ENCODE measurements at regions not wholly inside any gene's neighbourhood (a gene's known extent, or its start where the extent isn't known, plus 50 kb on each side); places are given as distances from the start of the nearest gene placed in this dataset.
"Not testable (repeated sequence)": the region's sequence is repeated elsewhere in the genome, so short reads cannot be mapped to it uniquely, and the experiment has no call there.

DNA sequence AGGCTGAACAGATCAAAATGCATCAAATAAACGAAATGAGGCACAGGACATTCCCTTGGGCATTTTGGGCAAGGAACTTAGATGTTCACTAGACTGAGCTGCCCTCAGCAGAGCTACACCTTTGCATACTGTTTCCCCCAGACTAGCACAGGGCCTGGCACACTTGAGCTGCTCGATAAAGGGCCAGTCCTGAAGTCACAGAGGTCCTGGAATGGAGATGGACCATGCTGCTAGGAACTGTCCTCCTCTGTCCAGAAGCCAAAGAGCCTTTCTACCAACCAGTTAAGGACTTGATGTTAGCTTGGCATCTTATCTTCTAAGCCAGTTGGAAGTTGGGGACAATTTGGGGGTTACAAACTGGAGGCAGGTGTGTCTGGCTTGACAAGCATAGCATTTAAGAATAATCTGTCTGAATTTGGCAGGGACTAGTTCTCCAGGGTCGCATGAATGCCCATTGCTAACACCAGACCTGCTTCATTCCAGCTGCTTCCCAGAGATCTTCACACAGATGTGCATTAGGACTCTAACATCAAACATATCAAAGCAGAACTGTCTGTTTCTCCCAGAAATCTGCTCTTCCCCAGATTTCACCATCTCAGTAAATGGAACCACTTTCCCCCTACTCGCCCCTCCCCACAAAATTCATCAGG lies 152.2 kb upstream of the PDE1C start:
- no peak for FAIRE-seq

DNA sequence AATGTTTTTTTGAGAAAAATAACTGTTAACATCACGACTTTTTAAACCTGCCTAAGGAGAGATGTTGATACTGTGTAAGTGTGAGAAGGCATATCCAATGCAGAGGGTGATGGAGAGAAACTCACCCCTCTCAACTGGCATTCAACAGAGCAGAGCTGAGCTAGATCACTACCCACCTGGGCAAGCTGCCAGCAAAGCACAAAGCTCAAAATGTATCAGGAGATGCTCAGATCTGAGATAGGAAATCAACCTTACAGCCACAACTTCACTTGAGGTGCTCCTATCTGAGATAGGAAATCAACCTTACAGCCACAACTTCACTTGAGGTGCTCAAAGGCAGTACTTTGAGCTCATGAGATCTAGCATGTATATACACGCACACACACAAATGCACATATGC lies 151.5 kb upstream of the PDE1C start:
- FAIRE-seq = no peak

DNA sequence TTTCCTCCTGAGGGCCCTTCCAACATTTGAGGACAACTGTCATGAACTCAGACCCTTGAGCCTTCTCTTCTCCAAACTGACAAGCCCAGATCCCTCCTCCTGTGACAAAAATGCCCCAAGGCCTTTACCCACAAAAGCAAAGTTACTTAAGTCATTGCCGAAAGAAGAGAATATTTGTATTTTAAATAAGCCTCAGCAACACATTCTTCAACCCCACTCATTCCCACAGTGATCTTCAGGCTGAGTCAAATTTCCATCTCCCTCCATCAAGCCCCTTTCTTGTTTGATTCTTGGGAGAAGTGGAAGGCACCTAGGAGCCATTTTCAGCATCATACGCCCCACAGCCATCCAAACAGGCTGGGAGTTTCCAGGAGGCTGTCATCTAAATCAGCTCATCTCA lies 150.8 kb upstream of the PDE1C start:
- FAIRE-seq = no peak

DNA sequence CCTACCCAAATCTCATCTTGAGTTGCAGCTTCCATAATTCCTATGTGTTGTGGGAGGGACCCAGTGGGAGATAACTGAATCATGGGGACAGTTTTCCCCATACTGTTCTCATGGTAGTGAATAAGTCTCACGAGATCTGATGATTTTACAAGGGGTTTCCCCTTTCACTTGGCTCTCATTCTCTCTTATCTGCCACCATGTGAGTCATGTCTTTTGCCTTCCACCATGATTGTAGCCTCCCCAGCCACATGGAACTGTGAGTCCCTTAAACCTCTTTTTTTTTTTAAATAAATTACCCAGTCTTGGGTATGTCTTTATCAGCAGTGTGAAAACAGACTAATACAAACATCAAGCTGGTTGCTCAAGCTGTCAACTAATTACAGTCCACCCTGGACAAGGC lies 149.6 kb upstream of the PDE1C start:
- FAIRE-seq = not testable (repeated sequence)

DNA sequence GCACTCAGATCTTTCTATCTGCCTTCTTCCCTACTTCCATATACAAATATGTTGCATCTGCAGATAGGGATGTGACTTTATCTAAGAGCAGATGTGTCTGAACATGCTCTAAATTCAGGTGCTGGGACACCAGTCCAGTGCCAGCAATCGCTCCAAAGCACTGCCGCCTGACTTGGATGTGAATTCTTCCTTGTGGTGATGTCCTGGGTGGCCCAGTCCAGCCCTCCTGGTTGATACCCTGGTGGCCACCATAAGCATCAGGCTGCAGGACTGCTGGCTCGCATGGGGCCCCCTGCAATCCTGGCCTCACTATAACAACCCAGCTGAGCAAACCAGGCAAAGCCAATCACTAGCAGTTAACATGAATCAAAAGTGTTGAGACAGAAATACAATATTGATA lies 149.2 kb upstream of the PDE1C start:
- FAIRE-seq = no peak

DNA sequence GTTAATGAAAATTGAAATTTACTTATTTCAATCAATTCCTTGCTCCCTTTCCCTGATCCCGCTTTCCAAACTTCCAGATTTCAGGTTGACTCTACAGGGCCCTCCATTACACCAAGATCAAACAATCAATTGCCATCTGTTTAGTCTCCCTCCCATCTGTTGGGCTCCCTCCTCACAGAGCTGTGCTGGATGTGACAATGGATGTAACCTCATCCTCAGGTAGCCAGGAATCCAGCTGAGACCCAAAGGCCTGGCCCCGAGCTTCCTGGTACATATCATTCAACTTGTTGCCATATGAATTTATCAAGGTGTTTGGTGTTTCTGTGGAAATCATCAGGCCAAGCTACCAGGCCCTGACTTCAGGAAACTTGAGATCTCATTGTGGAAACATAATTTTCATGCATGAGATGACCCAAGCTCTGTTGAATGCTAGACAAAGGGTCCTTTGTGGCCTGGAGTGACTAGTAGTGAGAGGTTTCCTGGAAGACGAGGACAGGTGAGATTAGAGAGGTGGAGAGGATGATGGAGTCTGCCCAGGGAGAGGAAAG lies 148.6 kb upstream of the PDE1C start:
- no peak for FAIRE-seq

DNA sequence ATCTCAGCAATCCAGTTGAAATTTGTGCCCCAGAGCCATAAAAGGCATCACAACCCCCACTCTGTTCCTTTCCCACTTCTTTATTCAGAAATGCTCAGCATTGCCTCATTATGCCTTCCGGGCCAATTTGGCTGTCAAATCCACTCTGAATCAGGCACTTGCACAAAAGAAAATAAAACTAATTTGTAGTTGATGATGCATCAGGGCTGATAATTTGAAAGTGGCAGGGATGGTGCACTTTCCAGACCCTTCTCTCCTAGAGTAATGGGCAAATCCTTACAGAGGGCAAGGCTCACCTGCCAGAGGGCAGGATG lies 147.9 kb upstream of the PDE1C start:
- no peak for FAIRE-seq

DNA sequence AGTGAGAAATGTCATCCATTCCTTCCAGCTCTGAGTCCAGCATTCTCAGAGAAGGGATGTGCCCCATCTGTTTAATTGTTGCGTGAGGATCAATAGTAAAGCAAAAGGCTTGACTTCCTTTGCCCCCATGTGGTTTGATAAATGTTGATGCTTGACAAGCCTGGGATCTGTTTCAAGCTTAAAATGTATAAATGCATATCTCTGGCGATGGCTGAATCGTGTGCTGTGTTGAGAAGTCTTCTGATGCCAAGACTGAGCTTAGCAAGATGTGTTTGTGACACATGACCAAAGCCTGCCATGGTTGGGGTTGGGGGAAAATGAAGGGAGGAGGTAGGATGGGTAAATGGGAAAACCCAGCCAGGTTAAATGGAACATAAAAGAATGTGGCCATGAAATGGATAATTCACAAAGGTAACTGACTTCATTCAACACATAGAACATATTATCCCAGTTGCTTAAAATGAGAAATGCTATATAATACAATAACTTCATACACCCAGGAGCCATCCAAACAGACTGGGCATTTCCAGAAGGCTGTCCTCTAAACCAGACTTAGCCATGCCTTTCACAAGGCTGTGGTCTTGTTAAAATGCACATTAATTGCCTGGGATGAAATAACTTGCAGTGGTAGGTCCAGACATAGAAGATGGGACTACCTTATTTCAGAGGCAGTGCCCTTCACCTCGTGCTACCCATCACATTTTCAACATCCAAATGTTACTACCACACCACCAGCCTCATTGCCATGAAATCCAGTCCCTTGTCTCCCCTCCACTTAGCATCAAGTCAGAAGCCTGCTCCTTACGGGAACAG lies 147.3 kb upstream of the PDE1C start:
- no peak for FAIRE-seq

DNA sequence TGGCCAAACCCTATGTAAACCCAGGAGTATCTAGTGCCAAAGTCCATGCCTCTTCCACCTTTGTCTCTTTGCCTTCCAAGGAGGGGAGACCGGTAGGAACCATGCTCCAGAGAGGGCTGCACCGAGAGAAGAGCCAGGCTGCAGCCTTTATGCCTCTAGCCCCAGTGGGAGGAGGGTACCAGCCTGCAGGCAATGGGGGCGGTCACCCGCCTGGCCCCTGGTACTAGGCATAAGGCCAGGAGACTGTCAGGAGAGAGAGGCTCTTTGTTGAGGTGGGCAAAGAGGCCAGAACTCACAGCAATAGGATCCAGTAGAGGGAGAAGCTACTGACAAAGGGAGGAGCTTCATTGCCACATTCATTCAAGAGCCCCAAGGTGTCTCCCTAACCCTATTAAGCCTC lies 146.6 kb upstream of the PDE1C start:
- no peak for FAIRE-seq

DNA sequence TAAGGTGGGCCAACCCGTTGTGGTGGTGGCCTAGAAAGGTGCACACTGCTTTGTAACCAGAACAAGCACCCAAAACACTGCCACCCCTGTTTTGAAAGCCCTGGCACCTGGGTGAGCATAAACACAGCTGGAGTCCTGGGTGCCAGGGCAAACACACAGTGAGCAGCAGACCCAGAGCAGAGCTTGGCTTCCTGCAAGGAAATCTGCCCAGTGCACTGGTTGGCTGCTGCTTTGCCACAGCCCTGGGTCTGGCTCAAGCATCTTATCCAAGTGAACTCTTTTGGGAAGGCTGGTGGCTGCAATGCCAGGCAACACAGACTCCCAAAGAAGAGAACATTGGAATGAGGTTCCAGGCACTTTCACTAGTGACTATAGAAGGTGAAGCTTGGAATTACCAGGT lies 145.5 kb upstream of the PDE1C start:
- no peak for FAIRE-seq

DNA sequence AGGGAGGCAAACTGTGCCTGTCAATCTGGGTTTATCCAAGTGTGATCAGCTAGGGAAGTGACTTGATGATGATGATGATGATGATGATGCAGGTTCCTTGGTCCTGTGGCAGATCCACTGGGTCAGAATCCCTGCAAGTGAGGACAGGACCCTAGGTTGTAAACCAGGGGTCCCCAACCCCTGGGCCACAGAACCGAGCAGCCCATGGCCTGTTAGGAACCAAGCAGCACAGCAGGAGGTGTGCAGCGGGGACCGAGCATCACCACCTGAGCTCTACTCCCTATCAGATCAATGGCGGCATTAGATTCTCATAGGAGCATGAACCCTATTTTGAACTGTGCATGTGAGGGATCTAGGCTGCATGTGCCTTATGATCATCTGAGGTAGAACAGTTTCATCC lies 144.7 kb upstream of the PDE1C start:
- no peak for FAIRE-seq

DNA sequence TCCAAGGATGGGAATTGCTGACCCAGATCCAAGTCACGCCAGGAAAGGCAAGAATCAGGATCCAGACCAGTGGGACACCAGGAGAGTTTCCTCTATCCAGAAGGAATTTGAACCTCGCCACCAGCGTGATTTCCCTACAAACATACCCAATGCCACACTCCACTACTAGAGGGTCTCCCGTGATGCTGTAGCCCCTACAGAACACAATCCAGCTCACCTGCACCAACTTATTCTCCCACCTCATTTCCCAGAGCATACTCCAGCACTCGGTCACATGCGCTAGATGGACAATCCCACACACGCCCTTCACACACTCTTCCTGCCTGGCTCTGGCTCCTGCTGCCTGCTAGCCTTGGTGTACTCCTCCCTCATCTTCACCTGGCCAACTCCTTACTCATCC lies 142.1 kb upstream of the PDE1C start:
- FAIRE-seq = no peak

DNA sequence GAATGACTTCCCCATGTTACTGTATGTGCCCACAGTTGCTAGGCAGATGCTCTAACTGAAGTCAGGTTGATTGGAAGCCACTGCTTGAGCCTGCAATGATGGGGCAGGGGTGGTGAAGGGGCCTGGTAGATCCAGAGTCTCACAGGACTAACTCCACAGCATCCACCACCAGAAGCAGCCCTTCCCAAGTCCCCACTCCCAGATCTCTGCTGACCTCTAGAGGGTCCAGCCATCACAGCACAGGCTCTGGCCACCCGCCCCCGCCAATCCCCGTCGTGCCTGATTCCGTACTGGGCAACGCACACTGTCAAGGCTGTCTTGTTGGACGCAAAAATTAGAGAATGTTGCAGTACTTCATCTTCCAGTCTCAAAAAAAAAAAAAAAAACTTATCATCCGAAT lies 136.8 kb upstream of the PDE1C start:
- no peak for FAIRE-seq

DNA sequence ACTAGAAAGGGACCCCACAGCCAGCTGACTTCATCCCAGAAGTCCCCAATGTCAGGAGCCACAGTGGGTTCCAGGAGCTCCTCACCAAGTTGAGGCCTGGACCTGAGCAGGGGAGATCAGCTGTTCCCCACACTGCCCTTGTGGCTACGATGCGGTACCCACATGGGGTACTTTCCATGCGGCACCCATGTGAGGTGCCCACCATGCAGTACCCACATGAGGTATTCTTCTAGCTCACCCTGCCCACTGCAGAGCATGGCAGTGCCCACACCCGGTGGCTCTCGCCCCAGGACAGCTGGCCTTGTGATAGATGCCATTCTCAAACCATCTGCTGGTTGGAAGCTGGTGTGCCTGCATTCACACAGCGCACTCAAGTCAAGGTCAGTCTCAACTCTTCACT lies 136.3 kb upstream of the PDE1C start:
- FAIRE-seq = no peak

DNA sequence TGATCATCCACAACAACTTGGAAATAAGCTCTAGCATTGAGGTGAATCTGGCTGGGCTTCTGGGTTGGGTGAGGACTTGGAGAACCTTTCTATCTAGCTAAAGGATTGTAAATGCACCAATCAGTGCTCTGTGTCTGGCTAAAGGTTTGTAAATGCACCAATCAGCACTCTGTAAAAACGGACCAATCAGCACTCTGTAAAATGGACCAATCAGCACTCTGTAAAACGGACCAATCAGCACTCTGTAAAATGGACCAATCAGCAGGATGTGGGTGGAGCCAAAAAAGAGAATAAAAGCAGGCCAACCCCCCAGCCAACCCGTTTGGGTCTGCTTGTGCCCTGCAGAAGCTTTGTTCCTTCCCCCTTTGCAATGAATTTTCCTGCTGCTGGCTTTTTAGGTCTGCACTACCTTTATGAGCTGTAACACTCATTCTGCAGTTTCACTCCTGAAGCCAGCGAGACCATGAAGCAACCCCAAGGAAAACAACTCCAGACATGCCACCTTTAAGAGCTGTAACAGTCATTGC lies 135.2 kb upstream of the PDE1C start:
- not testable (repeated sequence) for FAIRE-seq

DNA sequence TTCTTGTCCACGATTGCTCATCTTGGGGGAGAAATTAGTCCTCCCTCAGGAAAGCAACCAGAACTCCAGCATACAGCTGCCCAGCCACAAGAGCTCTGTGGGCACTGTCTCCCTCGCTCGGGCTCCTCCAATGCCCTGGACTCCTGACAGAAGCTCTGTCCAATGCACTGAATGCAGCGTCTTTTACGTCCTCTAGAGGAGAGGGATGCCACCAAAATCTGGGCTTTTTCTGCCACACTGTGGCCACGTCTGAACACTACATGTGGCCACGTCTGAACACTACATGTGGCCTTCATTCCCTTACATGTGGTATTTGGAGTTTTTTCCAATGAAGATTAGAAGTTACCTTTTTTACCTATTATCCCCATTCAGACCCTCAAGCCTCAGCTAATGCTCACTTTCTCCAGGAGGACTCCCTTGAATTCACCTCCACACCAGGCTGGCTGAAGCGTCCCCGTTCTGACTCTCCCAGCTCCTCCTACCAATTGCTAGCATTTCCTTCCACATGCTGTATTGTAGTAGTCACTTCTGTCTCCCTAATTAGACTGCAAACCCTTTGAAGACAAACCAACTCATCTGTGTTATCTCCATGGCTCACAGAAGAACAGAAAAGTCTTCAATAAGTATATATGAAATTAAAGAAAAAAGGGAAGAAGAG lies 134.3 kb upstream of the PDE1C start:
- FAIRE-seq = no peak

DNA sequence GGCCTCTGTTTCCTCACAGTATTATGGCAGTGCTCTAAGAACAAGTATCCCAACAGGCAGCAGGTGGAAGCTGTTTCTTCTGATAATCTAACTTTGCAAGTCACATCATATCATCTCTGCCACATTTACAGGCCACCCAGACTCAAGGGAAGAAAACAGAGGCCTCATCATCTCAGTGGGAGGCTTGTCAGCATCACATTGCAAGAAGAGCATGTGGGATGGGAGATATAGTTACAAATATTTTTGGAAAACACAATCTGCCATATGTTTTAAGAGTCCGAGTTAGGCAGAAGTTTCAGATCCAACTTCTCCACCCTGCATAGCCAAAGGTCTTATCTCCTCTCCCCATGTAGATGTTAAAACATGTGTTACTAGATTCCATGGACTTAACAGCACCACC lies 130.4 kb upstream of the PDE1C start:
- no peak for FAIRE-seq

DNA sequence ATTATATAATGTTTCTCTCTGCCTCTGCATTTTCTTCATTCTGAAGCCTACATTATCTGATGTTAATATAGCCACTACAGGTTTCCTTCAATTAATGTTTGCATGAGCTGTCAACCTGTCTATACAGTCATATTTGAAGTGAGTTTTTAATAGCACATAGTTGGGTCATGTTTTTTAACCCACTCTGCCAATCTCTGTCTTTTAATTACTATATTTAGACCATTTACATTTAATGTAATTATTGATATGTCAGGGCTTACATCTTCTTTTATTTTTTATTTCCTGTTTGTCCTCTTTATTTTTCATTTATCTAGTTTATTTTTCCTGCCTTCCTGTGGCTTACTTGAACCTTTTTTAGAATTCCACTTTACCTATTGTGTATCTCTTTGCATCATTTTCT lies 124.3 kb upstream of the PDE1C start:
- FAIRE-seq = no peak

DNA sequence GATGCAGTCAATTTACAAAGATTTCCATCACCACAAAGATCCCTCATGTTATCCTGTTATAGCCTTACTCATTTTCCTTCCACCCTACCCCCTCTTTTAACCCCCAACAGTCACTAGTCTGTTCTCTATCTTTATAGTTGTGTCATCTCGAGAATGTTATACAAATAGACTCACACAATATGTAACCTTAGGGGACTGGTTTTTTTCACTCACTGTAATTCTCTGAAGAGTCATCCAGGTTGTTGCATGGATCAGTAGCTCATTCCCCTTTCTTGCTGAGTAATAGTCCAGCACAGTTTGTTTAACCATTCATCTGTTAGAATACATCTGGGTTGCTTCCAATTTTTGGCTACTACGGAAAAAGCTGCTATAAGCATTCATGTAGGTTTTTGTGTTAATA lies 121.1 kb upstream of the PDE1C start:
- no peak for FAIRE-seq

DNA sequence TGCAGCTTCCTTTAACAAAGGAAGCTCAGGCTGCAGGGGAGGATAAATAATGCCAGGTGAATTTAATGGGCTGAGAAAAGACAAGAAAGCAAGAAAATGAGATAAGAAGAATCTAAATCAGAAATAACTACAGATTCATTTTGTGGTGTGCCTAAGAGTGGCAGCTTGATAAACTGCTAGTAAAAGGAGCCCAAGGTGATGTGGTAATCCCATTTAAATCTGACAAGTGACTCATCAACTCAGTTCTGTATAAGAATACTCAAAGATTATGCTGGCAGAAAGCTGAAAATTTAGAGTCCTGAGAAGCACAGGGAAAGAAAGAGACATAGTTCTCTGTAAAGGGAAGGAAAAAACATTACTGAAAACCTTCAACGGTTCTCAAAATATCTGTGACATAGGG lies 109.4 kb upstream of the PDE1C start:
- no peak for FAIRE-seq

DNA sequence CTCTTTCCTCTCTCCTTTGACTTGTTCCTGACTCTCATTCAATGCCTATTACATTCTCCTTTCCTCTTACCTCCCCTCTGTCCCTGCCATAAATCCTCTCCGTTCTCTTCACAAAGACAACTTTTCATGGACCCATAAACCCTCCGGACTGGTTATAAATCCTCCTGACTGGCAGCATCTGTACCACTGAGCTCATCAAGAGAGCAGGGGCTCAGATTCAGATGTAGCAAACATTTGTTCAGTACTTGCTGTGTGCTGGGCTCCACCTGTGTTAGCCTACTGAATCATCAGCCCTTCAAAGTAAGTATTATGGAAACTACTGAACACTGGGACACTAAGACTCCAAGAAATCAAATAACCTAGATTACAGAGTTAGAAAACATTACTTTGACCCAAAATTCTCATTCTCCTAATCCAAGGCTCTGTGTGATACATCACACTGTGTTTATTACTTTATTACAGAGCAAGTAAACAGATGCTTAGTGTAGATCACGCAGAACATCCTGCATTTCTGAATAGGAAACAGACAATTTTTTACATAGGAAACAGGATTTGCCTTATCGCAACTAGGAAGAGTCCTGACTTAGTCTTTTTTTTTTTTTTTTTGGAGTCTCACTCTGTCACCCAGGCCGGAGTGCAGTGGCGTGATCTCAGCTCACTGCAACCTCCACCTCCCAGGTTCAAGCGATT lies 108.6 kb upstream of the PDE1C start:
- no peak for FAIRE-seq

DNA sequence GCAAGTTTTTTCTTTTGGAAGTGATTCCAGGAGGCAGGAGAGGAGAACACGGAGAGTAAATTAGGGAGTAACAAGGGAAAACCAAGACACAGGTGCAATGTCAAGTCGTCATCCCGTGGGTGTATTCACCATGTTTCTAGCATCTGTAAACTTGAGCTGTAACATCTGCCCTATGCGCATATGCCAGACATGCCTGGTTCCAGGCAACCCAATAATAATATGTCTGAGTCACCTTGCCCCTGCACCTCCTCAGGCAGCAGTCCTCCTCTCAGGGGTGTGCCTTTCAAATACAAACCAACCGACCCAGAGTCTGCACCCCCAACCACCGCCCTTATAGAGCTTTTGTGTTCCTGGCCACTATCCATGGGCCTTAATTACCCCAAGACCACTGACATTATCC lies 107.0 kb upstream of the PDE1C start:
- FAIRE-seq = no peak

DNA sequence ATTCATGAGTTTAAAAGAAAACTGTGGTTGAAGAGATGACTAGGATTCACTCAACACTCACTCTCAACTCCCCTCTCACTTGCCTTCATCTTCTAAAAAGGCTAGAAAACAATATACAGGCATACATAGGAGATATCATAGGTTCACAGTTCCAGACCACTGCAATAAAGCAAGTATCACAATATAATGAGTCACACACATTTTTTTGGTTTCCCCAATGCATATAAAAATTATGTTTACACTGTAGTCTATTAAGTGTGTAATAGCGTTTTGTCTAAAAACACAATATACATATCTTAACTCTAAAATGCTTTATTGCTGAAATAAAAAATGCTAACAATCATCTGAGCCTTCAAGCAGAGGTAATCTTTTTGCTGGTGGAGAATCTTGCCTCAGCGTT lies 104.9 kb upstream of the PDE1C start:
- no peak for FAIRE-seq
